ENCODE measurements at regions not wholly inside any gene's neighbourhood (a gene's known extent, or its start where the extent isn't known, plus 50 kb on each side); places are given as distances from the start of the nearest gene placed in this dataset.
"Not testable (repeated sequence)": the region's sequence is repeated elsewhere in the genome, so short reads cannot be mapped to it uniquely, and the experiment has no call there.

- no peak for TF ChIP-seq HMGXB4 (CRISPR knock-in tag; IDR thresholded peaks at IDR 0.05; ENCODE audit: borderline replicate concordance in 1 of 2, low read depth in 1 of 2)
- TF ChIP-seq MAFF (IDR thresholded peaks at IDR 0.05; ENCODE audit: low read depth, low read length) = no peak
- TF ChIP-seq ZNF546 (CRISPR knock-in tag; conservative IDR thresholded peaks at IDR 0.05) = no peak
- TF ChIP-seq KIAA2018 (CRISPR knock-in tag; IDR thresholded peaks at IDR 0.05; ENCODE audit: borderline replicate concordance) = no peak
- no peak for TF ChIP-seq ZNF644 (CRISPR knock-in tag; IDR thresholded peaks at IDR 0.05; ENCODE audit: low read depth)
- TF ChIP-seq ASH2L (IDR thresholded peaks at IDR 0.05; ENCODE audit: insufficient read length, low read depth, low read length) = no peak
- TF ChIP-seq AGO1 (IDR thresholded peaks at IDR 0.05; ENCODE audit: low read depth, low read length, poor library complexity, severe bottlenecking) = no peak
Observed at GRCh38 chr11:41816396-41816795, 356.9 kb upstream of the LRRC4C start (continued).

GRCh38 chr11:41824287-41824686 lies 364.8 kb upstream of the LRRC4C start:
- H4K20me1 ChIP-seq (ENCODE audit: insufficient read depth, low read length); POLR2A ChIA-PET; FAIRE-seq; ATAC-seq; H2AFZ ChIP-seq (ENCODE audit: low read length); H3K4me1 ChIP-seq (ENCODE audit: insufficient read depth, low read length); BruUV-seq (replicated peaks); CTCF ChIA-PET (ENCODE audit: low intra/inter-chr PET ratio, low total read pairs); H3K36me3 ChIP-seq (replicated peaks in 1 of 2; ENCODE audit: control insufficient read depth in 1 of 2, insufficient read depth in 2 of 2, low read length in 2 of 2); intact Hi-C loops (cut with micrococcal nuclease; ENCODE audit: unreplicated experiment); H3K4me2 ChIP-seq (ENCODE audit: low read depth, low read length); H3K4me3 ChIP-seq (replicated peaks in 1 of 3; ENCODE audit: insufficient read depth in 1 of 3, low read depth in 2 of 3, low read length in 3 of 3); H3K79me2 ChIP-seq (ENCODE audit: insufficient read depth, low read length); in situ Hi-C loops (cut with HindIII; ENCODE audit: extremely low pct_ligation_motif_present, low pct_unique_long_range_greater_than_20kb); H3K27me3 ChIP-seq (ENCODE audit: control insufficient read depth in 1 of 2, insufficient read depth in 2 of 2, low read length in 2 of 2); DNase-seq (ENCODE audit: low spot score); H3K9ac ChIP-seq (ENCODE audit: insufficient read depth, low read depth, low read length); H3K27ac ChIP-seq (ENCODE audit: extremely low read length, insufficient read depth, low read length): not testable (repeated sequence)
- 0% methylated on average over 2 of the region's 2 CpGs for WGBS (ENCODE audit: low lambda C conversion rate)
- peaks cover 90% of the 10 kb centered on the region for H3K9me3 ChIP-seq (ENCODE audit: low read length)
